ENCODE measurements at regions not wholly inside any gene's neighbourhood (a gene's known extent, or its start where the extent isn't known, plus 50 kb on each side); places are given as distances from the start of the nearest gene placed in this dataset.

DNA sequence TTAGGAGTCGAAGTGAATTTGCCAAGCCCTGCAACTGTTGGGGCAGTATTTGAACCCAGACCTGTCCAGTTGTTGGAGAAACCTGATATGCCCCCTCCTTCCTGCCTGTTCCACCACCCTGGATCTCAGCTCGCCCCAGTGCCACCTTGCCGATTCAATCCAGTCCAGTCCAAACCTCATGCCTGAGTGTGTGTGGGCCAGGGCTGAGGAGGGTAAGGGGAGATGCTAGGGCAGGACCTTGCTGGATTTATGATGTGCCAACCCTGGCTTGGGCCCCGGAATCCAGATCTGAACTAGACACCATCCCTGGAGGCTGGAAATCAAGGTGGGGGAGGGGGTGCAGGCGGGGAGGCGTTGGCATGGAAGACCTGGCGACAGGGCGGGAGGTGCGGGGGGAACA lies 98.9 kb upstream of the WNT4 start:
- no peak for DNase-seq (ENCODE audit: low read depth in 4 of 4, low spot score in 1 of 4)

- DNase-seq (ENCODE audit: low read depth in 4 of 4, low spot score in 1 of 4): no peak
These were observed 102.3 kb upstream of the WNT4 start for GRCh38 chr1:22245100-22245650.

DNA sequence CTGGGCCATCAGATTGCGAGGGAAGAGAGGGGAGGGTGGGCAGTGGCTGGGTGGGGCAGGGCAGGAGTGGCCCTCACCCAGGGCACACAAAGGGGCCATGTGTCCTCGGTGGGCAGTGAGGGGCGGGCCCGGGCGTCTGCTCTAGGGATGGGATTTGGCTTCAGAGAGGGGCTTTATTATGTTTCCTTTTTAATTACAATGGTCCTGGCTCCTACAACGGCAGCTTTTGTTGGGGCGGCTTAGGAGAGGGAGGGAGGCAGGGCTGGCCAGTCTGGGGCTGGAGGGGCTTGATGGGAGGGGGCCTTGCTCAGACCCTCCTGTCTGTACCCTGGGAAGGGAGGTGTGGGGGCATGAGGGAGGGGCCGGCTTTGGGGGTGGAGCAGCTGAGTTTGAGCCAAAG lies 102.8 kb upstream of the WNT4 start:
- DNase-seq (ENCODE audit: low read depth in 4 of 4, low spot score in 1 of 4): no peak

- no peak for DNase-seq (ENCODE audit: low read depth in 4 of 4, low spot score in 1 of 4)
These were observed 104.0 kb upstream of the WNT4 start for GRCh38 chr1:22246755-22247480.

DNA sequence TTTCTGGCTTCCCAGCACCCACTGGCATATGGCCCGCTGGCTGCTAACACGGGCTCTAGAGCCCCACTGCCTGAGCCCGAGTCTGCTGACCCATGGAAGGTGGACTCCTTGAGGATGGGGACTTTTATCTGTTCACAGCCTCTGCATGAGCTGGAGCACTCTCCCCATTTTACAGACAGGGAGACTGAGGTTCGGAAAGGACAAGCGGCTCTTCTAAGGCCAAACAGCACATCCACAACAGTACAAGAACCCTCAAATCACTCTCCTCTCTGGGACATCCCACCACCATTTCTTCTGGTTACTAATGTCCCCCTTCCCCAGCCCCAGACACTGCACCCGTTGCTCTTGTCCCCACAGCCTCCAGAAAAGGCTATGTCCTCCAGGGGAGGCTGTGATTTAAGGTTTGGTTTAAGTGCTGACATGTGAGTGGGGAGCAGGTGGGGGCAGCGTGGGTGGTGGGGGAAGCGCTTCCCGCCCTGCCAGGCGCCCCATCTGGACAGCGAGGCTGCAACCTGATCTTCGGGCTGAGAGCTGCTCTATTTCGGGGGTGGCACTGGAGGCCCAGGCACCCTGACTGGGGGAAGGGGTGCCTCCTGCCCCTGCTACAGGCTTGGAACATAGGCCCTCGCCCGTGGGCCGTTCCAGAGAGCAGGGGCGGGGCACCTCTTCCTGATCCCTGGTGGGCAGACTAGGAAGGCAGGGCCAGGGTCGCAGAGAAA lies 104.8 kb upstream of the WNT4 start:
- no peak for DNase-seq (ENCODE audit: low read depth in 4 of 4, low spot score in 1 of 4)

- no peak for DNase-seq (ENCODE audit: low read depth in 4 of 4, low spot score in 1 of 4)
These were observed 105.8 kb upstream of the WNT4 start for GRCh38 chr1:22248746-22249145.

- no peak for DNase-seq (ENCODE audit: low read depth in 4 of 4, low spot score in 1 of 4)
These were observed 107.2 kb upstream of the WNT4 start for GRCh38 chr1:22249928-22250680.

GRCh38 chr1:22250724-22251123 lies 107.8 kb upstream of the WNT4 start:
- DNase-seq (ENCODE audit: low read depth in 4 of 4, low spot score in 1 of 4): no peak

DNA sequence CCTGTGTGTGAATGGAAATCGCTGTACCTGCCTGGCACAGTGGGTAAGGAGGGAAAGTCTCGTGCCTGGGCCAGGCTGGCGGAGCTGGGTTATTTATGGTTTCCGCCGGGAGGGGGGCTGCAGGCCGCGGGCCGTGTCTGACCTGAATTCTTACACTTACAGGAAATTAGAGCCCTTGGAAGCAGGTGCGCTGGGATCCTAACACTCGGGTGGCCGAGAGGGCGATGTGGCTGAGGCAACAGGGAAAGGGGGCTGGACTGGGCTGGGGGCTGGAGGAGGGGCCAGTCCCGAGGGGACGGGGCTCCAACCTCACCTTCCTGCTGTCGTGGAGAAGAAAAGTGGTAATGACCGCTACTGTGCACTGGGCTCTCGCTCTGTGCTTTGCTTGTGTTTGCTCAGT lies 109.4 kb upstream of the WNT4 start:
- DNase-seq (ENCODE audit: low read depth in 4 of 4, low spot score in 1 of 4): no peak

GRCh38 chr1:22253012-22253790 lies 110.3 kb upstream of the WNT4 start:
- no peak for DNase-seq (ENCODE audit: low read depth in 4 of 4, low spot score in 1 of 4)

GRCh38 chr1:22254756-22255155 lies 111.9 kb upstream of the WNT4 start:
- DNase-seq (ENCODE audit: low read depth in 4 of 4, low spot score in 1 of 4): no peak

DNA sequence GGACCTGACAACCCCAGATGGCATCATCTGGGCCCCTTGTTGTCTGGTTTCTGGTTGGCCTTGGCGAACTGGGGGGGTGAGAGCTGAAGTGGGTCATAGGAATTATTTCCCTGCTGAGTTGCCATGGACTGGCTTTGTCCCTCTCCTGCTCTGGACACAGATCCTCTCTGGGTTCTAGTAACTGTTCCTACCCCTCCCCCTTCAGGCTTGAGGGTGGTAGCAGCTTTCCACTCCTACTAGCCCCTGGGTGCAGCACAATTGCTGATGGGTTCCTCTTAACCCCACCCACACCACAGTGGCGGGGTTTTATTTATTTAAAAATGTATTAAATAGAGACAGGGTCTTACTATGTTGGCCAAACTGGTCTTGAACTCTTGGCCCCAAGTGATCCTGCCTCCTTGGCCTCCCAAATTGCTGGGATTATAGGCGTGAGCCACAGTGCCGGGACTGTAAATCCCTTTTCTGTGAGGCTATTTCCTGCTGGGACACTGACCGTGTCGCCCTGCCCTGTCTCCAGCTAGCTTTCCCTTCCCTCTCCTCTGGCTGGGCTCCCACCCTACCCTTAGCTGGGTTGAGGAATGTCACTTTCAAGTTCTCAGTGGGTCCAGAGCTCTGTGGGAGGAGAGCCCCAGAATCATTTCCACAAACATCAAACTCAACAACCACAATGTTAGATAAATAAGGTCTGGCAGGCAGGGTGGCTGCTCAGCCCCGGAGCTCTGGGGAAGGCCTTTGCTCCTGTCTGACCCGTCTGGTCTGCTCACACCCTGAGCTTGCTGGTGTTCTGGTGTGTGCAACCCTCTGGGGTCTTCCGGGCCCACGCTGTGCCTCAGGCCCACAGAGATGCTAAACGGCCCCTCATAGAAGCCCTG lies 112.7 kb upstream of the WNT4 start:
- DNase-seq (ENCODE audit: low read depth in 4 of 4, low spot score in 1 of 4): no peak

GRCh38 chr1:22256213-22256512 lies 113.3 kb upstream of the WNT4 start:
- no peak for DNase-seq (ENCODE audit: low read depth in 4 of 4, low spot score in 1 of 4)

GRCh38 chr1:22257290-22258275 lies 114.7 kb upstream of the WNT4 start:
- DNase-seq (ENCODE audit: low read depth in 4 of 4, low spot score in 1 of 4): no peak

DNA sequence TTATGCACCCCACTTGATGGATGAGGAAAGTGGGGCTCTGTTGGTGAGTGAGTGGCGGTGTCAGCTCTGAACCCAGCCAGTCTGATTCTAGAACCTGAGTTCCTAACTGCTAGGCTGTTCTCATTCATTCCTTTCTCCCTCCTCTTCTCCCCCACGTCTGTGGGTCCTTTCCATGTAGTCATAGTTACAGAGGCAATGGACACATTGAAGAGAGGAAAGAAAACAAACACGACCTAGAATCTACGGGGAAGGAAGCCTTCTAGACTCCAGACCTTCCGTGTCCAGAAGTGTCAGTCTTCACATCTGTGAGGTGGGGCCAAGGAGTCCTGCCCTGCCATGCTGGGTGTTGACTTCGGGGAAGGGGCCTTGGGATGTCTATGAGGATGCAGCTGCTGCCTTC lies 115.8 kb upstream of the WNT4 start:
- no peak for DNase-seq (ENCODE audit: low read depth in 4 of 4, low spot score in 1 of 4)

DNA sequence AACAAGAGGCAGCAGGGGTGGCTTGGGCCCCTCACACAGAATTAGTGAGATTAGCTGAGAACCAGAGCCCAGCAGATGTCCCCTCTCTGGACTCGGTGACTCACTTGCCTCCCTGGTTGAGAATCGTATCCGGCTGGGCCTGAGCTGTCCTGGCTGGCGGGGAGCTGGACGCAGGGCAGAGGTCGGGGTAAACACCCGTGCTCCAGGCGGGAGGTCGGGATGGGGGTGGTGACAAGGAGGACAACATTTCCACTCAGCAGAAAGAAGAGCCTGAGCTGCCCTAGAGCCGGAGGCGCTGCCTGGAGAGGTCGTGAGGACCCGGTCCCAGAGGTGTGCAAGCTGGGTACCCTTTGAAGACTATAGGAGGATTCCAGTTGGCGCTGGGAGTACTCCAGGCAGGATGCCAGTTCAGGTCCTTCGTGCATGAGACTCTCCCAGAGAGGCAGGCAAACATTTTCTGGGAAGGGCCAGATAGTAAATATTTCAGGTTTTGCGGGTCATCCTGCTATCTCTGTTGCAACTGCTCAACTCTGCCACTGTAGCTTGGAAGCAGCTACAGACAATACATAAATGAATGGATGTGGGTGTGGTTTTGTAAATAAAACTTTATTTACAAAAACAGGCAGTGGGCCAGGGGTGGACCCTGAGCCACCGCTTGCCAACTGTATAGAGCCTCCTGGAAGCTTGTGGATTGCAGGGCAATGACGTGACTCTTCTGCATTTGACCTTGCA lies 116.8 kb upstream of the WNT4 start:
- no peak for DNase-seq (ENCODE audit: low read depth in 4 of 4, low spot score in 1 of 4)

- DNase-seq (ENCODE audit: low read depth in 4 of 4, low spot score in 1 of 4): no peak
These were observed 118.0 kb upstream of the WNT4 start for GRCh38 chr1:22260860-22261432.

DNA sequence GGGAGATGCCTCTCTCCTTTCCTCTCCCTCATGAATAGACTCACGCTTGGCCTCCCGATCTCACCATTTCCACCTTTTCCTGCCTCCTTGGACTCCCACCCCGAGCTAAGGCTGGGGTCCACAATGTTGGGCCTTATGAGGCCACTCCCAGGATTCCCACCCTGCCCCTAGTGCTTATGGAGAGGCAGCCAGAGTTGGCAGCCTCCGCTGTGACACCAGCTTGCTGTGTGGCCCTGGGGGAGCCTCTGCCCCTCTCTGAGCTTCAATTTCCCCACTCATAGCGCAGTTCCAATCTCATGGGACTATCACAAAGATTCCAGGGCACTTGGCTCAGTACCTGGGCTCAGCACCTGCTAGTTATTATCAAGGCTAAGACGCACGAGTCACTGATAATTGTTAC lies 118.7 kb upstream of the WNT4 start:
- no peak for DNase-seq (ENCODE audit: low read depth in 4 of 4, low spot score in 1 of 4)
